ENCODE measurements at regions not wholly inside any gene's neighbourhood (a gene's known extent, or its start where the extent isn't known, plus 50 kb on each side); places are given as distances from the start of the nearest gene placed in this dataset.

DNA sequence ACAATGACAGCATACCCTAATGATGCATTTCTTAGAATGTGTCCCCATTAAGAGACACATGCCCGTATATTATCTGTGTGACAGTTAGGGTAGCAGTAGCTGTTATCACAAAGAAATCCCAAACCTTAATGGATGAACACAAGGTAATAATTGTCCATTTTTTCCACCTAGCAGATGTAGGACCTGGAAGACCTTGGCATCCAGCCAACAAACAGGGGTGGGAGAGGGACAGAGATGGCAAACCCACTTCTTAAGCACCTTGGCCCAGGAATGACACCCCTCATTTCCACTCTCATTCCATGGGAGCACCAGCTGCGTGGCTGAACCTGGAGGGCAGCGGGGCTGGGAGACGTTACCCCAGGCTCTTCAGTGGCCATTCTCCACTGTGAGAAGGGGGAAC is 679.0 kb downstream of the AACS start:
- TF ChIP-seq, protein P1, sequence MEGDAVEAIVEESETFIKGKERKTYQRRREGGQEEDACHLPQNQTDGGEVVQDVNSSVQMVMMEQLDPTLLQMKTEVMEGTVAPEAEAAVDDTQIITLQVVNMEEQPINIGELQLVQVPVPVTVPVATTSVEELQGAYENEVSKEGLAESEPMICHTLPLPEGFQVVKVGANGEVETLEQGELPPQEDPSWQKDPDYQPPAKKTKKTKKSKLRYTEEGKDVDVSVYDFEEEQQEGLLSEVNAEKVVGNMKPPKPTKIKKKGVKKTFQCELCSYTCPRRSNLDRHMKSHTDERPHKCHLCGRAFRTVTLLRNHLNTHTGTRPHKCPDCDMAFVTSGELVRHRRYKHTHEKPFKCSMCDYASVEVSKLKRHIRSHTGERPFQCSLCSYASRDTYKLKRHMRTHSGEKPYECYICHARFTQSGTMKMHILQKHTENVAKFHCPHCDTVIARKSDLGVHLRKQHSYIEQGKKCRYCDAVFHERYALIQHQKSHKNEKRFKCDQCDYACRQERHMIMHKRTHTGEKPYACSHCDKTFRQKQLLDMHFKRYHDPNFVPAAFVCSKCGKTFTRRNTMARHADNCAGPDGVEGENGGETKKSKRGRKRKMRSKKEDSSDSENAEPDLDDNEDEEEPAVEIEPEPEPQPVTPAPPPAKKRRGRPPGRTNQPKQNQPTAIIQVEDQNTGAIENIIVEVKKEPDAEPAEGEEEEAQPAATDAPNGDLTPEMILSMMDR (IDR thresholded peaks at IDR 0.05; ENCODE audit: low read depth, low read length) = no peak
- TF ChIP-seq POLR2A (IDR thresholded peaks at IDR 0.05; ENCODE audit: extremely low read depth, insufficient read length) (no peak), MYC (IDR thresholded peaks at IDR 0.05; ENCODE audit: low read depth, low read length) (no peak)
- TF ChIP-seq, protein P2, sequence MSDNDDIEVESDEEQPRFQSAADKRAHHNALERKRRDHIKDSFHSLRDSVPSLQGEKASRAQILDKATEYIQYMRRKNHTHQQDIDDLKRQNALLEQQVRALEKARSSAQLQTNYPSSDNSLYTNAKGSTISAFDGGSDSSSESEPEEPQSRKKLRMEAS (IDR thresholded peaks at IDR 0.05; ENCODE audit: low read depth, low read length) = no peak
